Loucy (cell line): ENCODE measurements at regions not wholly inside any gene's neighbourhood (a gene's known extent, or its start where the extent isn't known, plus 50 kb on each side); places are given as distances from the start of the nearest gene placed in this dataset.

ENCODE experiments used
- CTCF ChIP-seq: fragments of 200-600 bp; sonication (generic); conservative IDR thresholded peaks from 2 replicates; pipeline ENCODE4 v1.5.1; 2014; ENCODE audit warnings: mild to moderate bottlenecking, antibody characterized with exemption, low read length
- EZH2phosphoT487 ChIP-seq: fragments of 200-600 bp; IDR thresholded peaks from 2 replicates; pipeline ENCODE4 v1.6.1; 2018; ENCODE audit warnings: antibody characterized with exemption, mild to moderate bottlenecking, moderate library complexity, borderline replicate concordance

- no peak for TF ChIP-seq CTCF
- no peak for TF ChIP-seq EZH2phosphoT487
These were observed 484.7 kb downstream of the TFAP2B start for GRCh38 chr6:51303338-51303737.
